Brain microvascular endothelial cell (primary cell): ENCODE measurements at regions not wholly inside any gene's neighbourhood (a gene's known extent, or its start where the extent isn't known, plus 50 kb on each side); places are given as distances from the start of the nearest gene placed in this dataset.

Experiments
- DNase-seq: peaks from one replicate; pipeline ENCODE4 v3.0.0-alpha.2; 2020
- H3K27ac ChIP-seq: fragments of 250-450 bp; sonication (Bioruptor Pico); 2 replicates; pipeline ENCODE4 v1.5.1; 2020; ENCODE audit warnings: mild to moderate bottlenecking, moderate library complexity
- H3K27me3 ChIP-seq: fragments of 250-450 bp; sonication (Bioruptor Pico); replicated peaks from 2 replicates; pipeline ENCODE4 v1.5.1; 2020; ENCODE audit warnings: mild to moderate bottlenecking
- H3K36me3 ChIP-seq: fragments of 250-450 bp; sonication (Bioruptor Pico); replicated peaks from 2 replicates; pipeline ENCODE4 v1.5.1; 2020; ENCODE audit warnings: mild to moderate bottlenecking
- H3K4me3 ChIP-seq: 2 replicates; pipeline ENCODE4 v1.5.1; 2011; ENCODE audit warnings: low read depth, mild to moderate bottlenecking, control low read depth, low read length, moderate library complexity
- CTCF ChIP-seq: IDR thresholded peaks from 2 replicates; pipeline ENCODE4 v1.5.1; 2011; ENCODE audit warnings: low read depth, mild to moderate bottlenecking, moderate library complexity, low read length, control low read depth, inconsistent platforms; ENCODE audit errors: missing control alignments
- in situ Hi-C: cut with HindIII; loops from 2 replicates; pipeline ENCODE4 v1.10.0; 2017; ENCODE audit warnings: low sequenced_read_pairs, low pct_ligation_motif_present

- Histone ChIP-seq H3K27ac (no peak overlapping the region), H3K27me3 (no peaks in the 10 kb centered on the region), H3K4me3 (no peak overlapping the region), H3K36me3 (no peaks in the 10 kb centered on the region)
- no peak for DNase-seq
- TF ChIP-seq CTCF = no peak
- in situ Hi-C loops = no loop called here
These were observed 77.8 kb upstream of the SPIN1 start for GRCh38 chr9:88310310-88310980.

- Histone ChIP-seq H3K27me3 (no peaks in the 10 kb centered on the region), H3K27ac (no peak overlapping the region), H3K4me3 (no peak overlapping the region), H3K36me3 (no peaks in the 10 kb centered on the region)
- DNase-seq = no peak
- in situ Hi-C loops = no loop called here
- TF ChIP-seq CTCF = no peak
These were observed 79.2 kb upstream of the SPIN1 start for GRCh38 chr9:88308831-88309560.

GRCh38 chr9:88307136-88307535, 81.1 kb upstream of the SPIN1 start:
- DNase-seq = no peak
- in situ Hi-C loops = no loop called here
- no peaks in the 10 kb centered on the region for H3K27me3 ChIP-seq
- no peak overlapping the region for H3K27ac ChIP-seq
- no peak overlapping the region for H3K4me3 ChIP-seq
- no peaks in the 10 kb centered on the region for H3K36me3 ChIP-seq
- no peak for TF ChIP-seq CTCF

- in situ Hi-C loops = no loop called here
- no peak for TF ChIP-seq CTCF
- H3K36me3 ChIP-seq = no peaks in the 10 kb centered on the region
- H3K27me3 ChIP-seq = no peaks in the 10 kb centered on the region
- H3K4me3 ChIP-seq = no peak overlapping the region
- no peak overlapping the region for H3K27ac ChIP-seq
- peak; percentile 33 for DNase-seq
These were observed 84.4 kb upstream of the SPIN1 start for GRCh38 chr9:88303721-88304451.

GRCh38 chr9:88302579-88303324, 85.5 kb upstream of the SPIN1 start:
- in situ Hi-C loops = no loop called here
- no peaks in the 10 kb centered on the region for H3K36me3 ChIP-seq
- no peak for DNase-seq
- H3K27me3 ChIP-seq = no peaks in the 10 kb centered on the region
- no peak overlapping the region for H3K4me3 ChIP-seq
- no peak for TF ChIP-seq CTCF
- no peak overlapping the region for H3K27ac ChIP-seq
